SU-DHL-6 (cell line): ENCODE measurements at regions not wholly inside any gene's neighbourhood (a gene's known extent, or its start where the extent isn't known, plus 50 kb on each side); places are given as distances from the start of the nearest gene placed in this dataset.
"Not testable (repeated sequence)": the region's sequence is repeated elsewhere in the genome, so short reads cannot be mapped to it uniquely, and the experiment has no call there.

Experiments used
- H2AFZ ChIP-seq: fragments of 200-600 bp; sonication (generic); 2 replicates; pipeline ENCODE4 v1.6.1; 2014; ENCODE audit warnings: low read depth, mild to moderate bottlenecking, moderate library complexity, mixed read lengths, antibody characterized with exemption, low read length; ENCODE audit not compliant: severe bottlenecking
- H3F3A ChIP-seq: fragments of 200-600 bp; shearing (Covaris generic); 2 replicates; pipeline ENCODE4 v1.6.0; 2016; ENCODE audit warnings: antibody characterized with exemption, mild to moderate bottlenecking; ENCODE audit not compliant: insufficient read depth
- H3K27ac ChIP-seq: fragments of 200-600 bp; sonication (generic); 2 replicates; pipeline ENCODE4 v1.5.1; 2016; ENCODE audit warnings: low read depth, mild to moderate bottlenecking, low read length, moderate library complexity, mixed read lengths
- H3K27me3 ChIP-seq: fragments of 200-600 bp; sonication (generic), shearing (Covaris generic); 2 replicates; pipeline ENCODE4 v1.6.0; 2014; ENCODE audit warnings: mild to moderate bottlenecking, low read length
- H3K36me3 ChIP-seq: fragments of 200-600 bp; sonication (generic); 2 replicates; pipeline ENCODE4 v1.6.1; 2014; ENCODE audit warnings: mild to moderate bottlenecking, low read length, mixed read lengths
- H3K4me2 ChIP-seq: fragments of 300-600, 200-600 bp; shearing (Covaris generic), sonication (generic); 2 replicates; pipeline ENCODE4 v1.6.0; 2014; ENCODE audit warnings: low read length, low read depth, mild to moderate bottlenecking; ENCODE audit not compliant: poor library complexity, severe bottlenecking
- H3K4me3 ChIP-seq: fragments of 200-600 bp; sonication (generic); 2 replicates; pipeline ENCODE4 v1.5.1; 2014; ENCODE audit warnings: antibody characterized with exemption, low read length, mild to moderate bottlenecking, mixed read lengths; ENCODE audit not compliant: insufficient read depth, poor library complexity, severe bottlenecking
- H3K79me2 ChIP-seq: fragments of 200-600 bp; sonication (generic); 2 replicates; pipeline ENCODE4 v1.6.1; 2014; ENCODE audit warnings: mild to moderate bottlenecking, low read length, moderate library complexity; ENCODE audit not compliant: insufficient read depth
- H3K9ac ChIP-seq: fragments of 200-600 bp; sonication (generic); 2 replicates; pipeline ENCODE4 v1.7.0; 2014; ENCODE audit warnings: mild to moderate bottlenecking, low read length
- H3K9me2 ChIP-seq: fragments of 200-600 bp; sonication (generic); replicated peaks from 2 replicates; pipeline ENCODE4 v1.6.1; 2014; ENCODE audit warnings: low read length; ENCODE audit not compliant: insufficient read depth
- H3K9me3 ChIP-seq: fragments of 200-600 bp; sonication (generic); 2 replicates; pipeline ENCODE4 v1.6.1; 2014; ENCODE audit warnings: low read length, mixed read lengths; ENCODE audit not compliant: insufficient read depth
- H4K20me1 ChIP-seq: fragments of 200-600 bp; sonication (generic); 2 replicates; pipeline ENCODE4 v1.6.1; 2014; ENCODE audit warnings: low read depth, mild to moderate bottlenecking, antibody characterized with exemption, low read length, moderate library complexity, mixed read lengths
- CTCF ChIP-seq: fragments of 200-600 bp; sonication (generic); IDR thresholded peaks from one replicate; pipeline ENCODE4 v1.5.1; 2017; ENCODE audit warnings: antibody characterized with exemption, mild to moderate bottlenecking, low read length, moderate library complexity; ENCODE audit not compliant: insufficient read depth, poor library complexity, severe bottlenecking
- EZH2phosphoT487 ChIP-seq: fragments of 200-600 bp; sonication (generic), shearing (Covaris generic); conservative IDR thresholded peaks from 2 replicates; pipeline ENCODE4 v1.6.1; 2018; ENCODE audit warnings: mild to moderate bottlenecking, antibody characterized with exemption, low read length, moderate library complexity, mixed read lengths

DNA sequence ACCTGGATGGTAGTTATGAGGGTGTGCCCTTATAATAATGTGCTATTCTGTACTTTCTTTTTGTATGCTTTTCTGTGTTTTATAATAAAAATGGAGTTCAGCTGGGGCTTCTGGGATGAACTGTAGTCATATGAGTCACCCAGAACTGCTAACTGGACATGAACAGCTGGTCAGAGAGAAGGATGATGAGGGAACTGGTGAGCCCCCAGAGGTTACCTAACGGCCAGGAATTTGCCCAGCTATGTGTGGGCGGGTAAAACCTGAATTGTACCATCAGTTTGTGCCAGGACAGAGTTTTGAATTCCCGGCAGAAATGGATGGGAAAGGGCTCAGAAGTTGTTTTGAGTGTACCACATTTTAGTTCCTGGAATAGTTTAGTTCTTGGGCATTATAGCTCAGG lies 138.0 kb upstream of the USP9X start:
- Histone ChIP-seq H3K4me3 (no peak overlapping the region), H4K20me1 (no peaks in the 10 kb centered on the region), H2AFZ (no peak overlapping the region), H3K9me2 (no peaks in the 10 kb centered on the region), H3K79me2 (no peaks in the 10 kb centered on the region), H3K9ac (no peak overlapping the region), H3K9me3 (no peaks in the 10 kb centered on the region), H3K27ac (no peak overlapping the region), H3K36me3 (no peaks in the 10 kb centered on the region), H3K4me2 (no peak overlapping the region), H3K27me3 (no peaks in the 10 kb centered on the region), H3F3A (no peaks in the 10 kb centered on the region)
- TF ChIP-seq CTCF (no peak), EZH2phosphoT487 (no peak)

GRCh38 chrX:40949071-40949470 lies 136.2 kb upstream of the USP9X start:
- no peaks in the 10 kb centered on the region for H3K9me3 ChIP-seq
- H3K36me3 ChIP-seq: no peaks in the 10 kb centered on the region
- no peaks in the 10 kb centered on the region for H4K20me1 ChIP-seq
- no peak overlapping the region for H3K27ac ChIP-seq
- no peak overlapping the region for H3K4me2 ChIP-seq
- H3F3A ChIP-seq: no peaks in the 10 kb centered on the region
- TF ChIP-seq CTCF (no peak), EZH2phosphoT487 (no peak)
- no peaks in the 10 kb centered on the region for H3K27me3 ChIP-seq
- no peak overlapping the region for H3K4me3 ChIP-seq
- no peaks in the 10 kb centered on the region for H3K9me2 ChIP-seq
- H3K9ac ChIP-seq: no peak overlapping the region
- H3K79me2 ChIP-seq: no peaks in the 10 kb centered on the region
- no peak overlapping the region for H2AFZ ChIP-seq

DNA sequence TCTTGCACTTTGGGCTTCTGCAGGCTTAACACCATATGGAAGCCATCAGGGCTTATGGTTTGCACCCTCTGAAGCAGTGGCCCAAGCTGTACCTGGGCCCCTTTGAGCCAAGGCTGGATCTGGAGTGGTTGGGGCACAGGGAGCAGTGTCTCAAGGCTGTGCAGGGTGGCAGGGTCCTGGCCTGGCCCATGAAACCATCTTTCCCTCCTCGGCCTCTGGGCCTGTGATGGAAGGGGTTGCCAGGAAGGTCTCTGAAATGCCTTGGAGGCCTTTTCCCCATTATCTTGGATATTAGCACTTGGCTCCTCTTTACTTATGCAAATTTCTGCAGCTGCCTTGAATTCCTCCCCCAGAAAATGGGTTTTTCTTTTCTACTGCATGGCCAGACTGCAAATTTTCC lies 134.7 kb upstream of the USP9X start:
- Histone ChIP-seq H3K9me2 (no peaks in the 10 kb centered on the region), H3K36me3 (no peaks in the 10 kb centered on the region), H3K9ac (no peak overlapping the region), H3K79me2 (no peaks in the 10 kb centered on the region), H3K27ac (no peak overlapping the region), H3K4me3 (no peak overlapping the region), H3K27me3 (no peaks in the 10 kb centered on the region), H3K9me3 (no peaks in the 10 kb centered on the region), H3K4me2 (no peak overlapping the region), H4K20me1 (no peaks in the 10 kb centered on the region), H2AFZ (no peak overlapping the region), H3F3A (no peaks in the 10 kb centered on the region)
- TF ChIP-seq CTCF (no peak), EZH2phosphoT487 (no peak)

GRCh38 chrX:40951407-40951806 lies 133.8 kb upstream of the USP9X start:
- H3K27me3 ChIP-seq, H3K4me2 ChIP-seq: not testable (repeated sequence)

More at GRCh38 chrX:40951407-40951806, 133.8 kb upstream of the USP9X start:
- H3K79me2 ChIP-seq, H3F3A ChIP-seq, H3K4me3 ChIP-seq, H3K27ac ChIP-seq, H3K36me3 ChIP-seq, H4K20me1 ChIP-seq, H3K9me3 ChIP-seq, H3K9ac ChIP-seq, H3K9me2 ChIP-seq, H2AFZ ChIP-seq: not testable (repeated sequence)
